ENCODE measurements at regions not wholly inside any gene's neighbourhood (a gene's known extent, or its start where the extent isn't known, plus 50 kb on each side); places are given as distances from the start of the nearest gene placed in this dataset.
"Not testable (repeated sequence)": the region's sequence is repeated elsewhere in the genome, so short reads cannot be mapped to it uniquely, and the experiment has no call there.

- Histone ChIP-seq H3K4me1 (ENCODE audit: control insufficient read depth, insufficient read depth, low read length) (peaks cover 23% of the 10 kb centered on the region), H3K27me3 (ENCODE audit: control insufficient read depth, insufficient read depth, low read length) (no peaks in the 10 kb centered on the region), H3K9me3 (replicated peaks; ENCODE audit: low read length) (peaks cover 13% of the 10 kb centered on the region), H3K9ac (ENCODE audit: low read depth, low read length) (no peak overlapping the region), H3K4me3 (ENCODE audit: low read length) (no peak overlapping the region), H3K36me3 (ENCODE audit: insufficient read depth, low read length) (no peaks in the 10 kb centered on the region), H3K4me2 (ENCODE audit: low read length) (peak overlapping the region; percentile 47)
Observed at GRCh38 chr1:98110674-98111073, 189.8 kb upstream of the DPYD start.

- not testable (repeated sequence) for H3K4me2 ChIP-seq (ENCODE audit: low read length); H3K27me3 ChIP-seq (ENCODE audit: control insufficient read depth, insufficient read depth, low read length); H3K36me3 ChIP-seq (ENCODE audit: insufficient read depth, low read length); H3K4me3 ChIP-seq (ENCODE audit: low read length); H3K9ac ChIP-seq (ENCODE audit: low read depth, low read length)
- Histone ChIP-seq H3K4me1 (ENCODE audit: control insufficient read depth, insufficient read depth, low read length) (peaks cover 28% of the 10 kb centered on the region), H3K9me3 (replicated peaks; ENCODE audit: low read length) (peaks cover 13% of the 10 kb centered on the region)
Observed at GRCh38 chr1:98108378-98108777, 187.5 kb upstream of the DPYD start.

- Histone ChIP-seq H3K9ac (ENCODE audit: low read depth, low read length) (no peak overlapping the region), H3K4me2 (ENCODE audit: low read length) (no peak overlapping the region), H3K27me3 (ENCODE audit: control insufficient read depth, insufficient read depth, low read length) (no peaks in the 10 kb centered on the region), H3K9me3 (replicated peaks; ENCODE audit: low read length) (peaks cover 13% of the 10 kb centered on the region), H3K4me1 (ENCODE audit: control insufficient read depth, insufficient read depth, low read length) (peaks cover 31% of the 10 kb centered on the region), H3K36me3 (ENCODE audit: insufficient read depth, low read length) (no peaks in the 10 kb centered on the region), H3K4me3 (ENCODE audit: low read length) (no peak overlapping the region)
Observed at GRCh38 chr1:98107256-98107655, 186.4 kb upstream of the DPYD start.

- peak overlapping the region; percentile 40 for H3K4me2 ChIP-seq (ENCODE audit: low read length)
- no peaks in the 10 kb centered on the region for H3K27me3 ChIP-seq (ENCODE audit: control insufficient read depth, insufficient read depth, low read length)
- H3K4me3 ChIP-seq (ENCODE audit: low read length): peak overlapping the region; percentile 19
- H3K9ac ChIP-seq (ENCODE audit: low read depth, low read length): no peak overlapping the region
- H3K36me3 ChIP-seq (ENCODE audit: insufficient read depth, low read length): no peaks in the 10 kb centered on the region
- peaks cover 13% of the 10 kb centered on the region for H3K9me3 ChIP-seq (replicated peaks; ENCODE audit: low read length)
- peaks cover 20% of the 10 kb centered on the region for H3K4me1 ChIP-seq (ENCODE audit: control insufficient read depth, insufficient read depth, low read length)
Observed at GRCh38 chr1:98104289-98104688, 183.5 kb upstream of the DPYD start.

- Histone ChIP-seq H3K4me1 (ENCODE audit: control insufficient read depth, insufficient read depth, low read length) (peaks cover 20% of the 10 kb centered on the region), H3K27me3 (ENCODE audit: control insufficient read depth, insufficient read depth, low read length) (no peaks in the 10 kb centered on the region), H3K9me3 (replicated peaks; ENCODE audit: low read length) (peaks cover 13% of the 10 kb centered on the region), H3K4me3 (ENCODE audit: low read length) (peak overlapping the region; percentile 19), H3K36me3 (ENCODE audit: insufficient read depth, low read length) (no peaks in the 10 kb centered on the region), H3K4me2 (ENCODE audit: low read length) (peak overlapping the region; percentile 40), H3K9ac (ENCODE audit: low read depth, low read length) (no peak overlapping the region)
Observed at GRCh38 chr1:98103617-98104285, 182.9 kb upstream of the DPYD start.

- Histone ChIP-seq H3K9ac (ENCODE audit: low read depth, low read length) (no peak overlapping the region), H3K36me3 (ENCODE audit: insufficient read depth, low read length) (no peaks in the 10 kb centered on the region), H3K9me3 (replicated peaks; ENCODE audit: low read length) (peaks cover 4% of the 10 kb centered on the region), H3K27me3 (ENCODE audit: control insufficient read depth, insufficient read depth, low read length) (no peaks in the 10 kb centered on the region), H3K4me3 (ENCODE audit: low read length) (no peak overlapping the region), H3K4me1 (ENCODE audit: control insufficient read depth, insufficient read depth, low read length) (peaks cover 20% of the 10 kb centered on the region), H3K4me2 (ENCODE audit: low read length) (peak overlapping the region; percentile 15)
Observed at GRCh38 chr1:98102345-98103030, 181.7 kb upstream of the DPYD start.

- no peak overlapping the region for H3K4me2 ChIP-seq (ENCODE audit: low read length)
- no peaks in the 10 kb centered on the region for H3K27me3 ChIP-seq (ENCODE audit: control insufficient read depth, insufficient read depth, low read length)
- H3K4me3 ChIP-seq (ENCODE audit: low read length): no peak overlapping the region
- no peak overlapping the region for H3K9ac ChIP-seq (ENCODE audit: low read depth, low read length)
- peaks cover 20% of the 10 kb centered on the region for H3K4me1 ChIP-seq (ENCODE audit: control insufficient read depth, insufficient read depth, low read length)
- H3K36me3 ChIP-seq (ENCODE audit: insufficient read depth, low read length): no peaks in the 10 kb centered on the region
- H3K9me3 ChIP-seq (replicated peaks; ENCODE audit: low read length): no peaks in the 10 kb centered on the region
Observed at GRCh38 chr1:98101364-98101763, 180.5 kb upstream of the DPYD start.

GRCh38 chr1:98099501-98099900, 178.7 kb upstream of the DPYD start:
- Histone ChIP-seq H3K4me3 (ENCODE audit: low read length) (no peak overlapping the region), H3K9ac (ENCODE audit: low read depth, low read length) (no peak overlapping the region), H3K9me3 (replicated peaks; ENCODE audit: low read length) (no peaks in the 10 kb centered on the region), H3K27me3 (ENCODE audit: control insufficient read depth, insufficient read depth, low read length) (no peaks in the 10 kb centered on the region), H3K4me1 (ENCODE audit: control insufficient read depth, insufficient read depth, low read length) (peaks cover 16% of the 10 kb centered on the region), H3K4me2 (ENCODE audit: low read length) (no peak overlapping the region), H3K36me3 (ENCODE audit: insufficient read depth, low read length) (no peaks in the 10 kb centered on the region)

- Histone ChIP-seq H3K36me3 (ENCODE audit: insufficient read depth, low read length) (no peaks in the 10 kb centered on the region), H3K9ac (ENCODE audit: low read depth, low read length) (no peak overlapping the region), H3K4me2 (ENCODE audit: low read length) (no peak overlapping the region), H3K27me3 (ENCODE audit: control insufficient read depth, insufficient read depth, low read length) (no peaks in the 10 kb centered on the region), H3K9me3 (replicated peaks; ENCODE audit: low read length) (no peaks in the 10 kb centered on the region), H3K4me1 (ENCODE audit: control insufficient read depth, insufficient read depth, low read length) (peaks cover 6% of the 10 kb centered on the region), H3K4me3 (ENCODE audit: low read length) (no peak overlapping the region)
Observed at GRCh38 chr1:98098473-98098872, 177.6 kb upstream of the DPYD start.

GRCh38 chr1:98090351-98090750, 169.5 kb upstream of the DPYD start:
- no peaks in the 10 kb centered on the region for H3K9me3 ChIP-seq (replicated peaks; ENCODE audit: low read length)
- H3K4me1 ChIP-seq (ENCODE audit: control insufficient read depth, insufficient read depth, low read length): peaks cover 27% of the 10 kb centered on the region
- no peaks in the 10 kb centered on the region for H3K27me3 ChIP-seq (ENCODE audit: control insufficient read depth, insufficient read depth, low read length)
- H3K4me3 ChIP-seq (ENCODE audit: low read length): no peak overlapping the region
- no peak overlapping the region for H3K4me2 ChIP-seq (ENCODE audit: low read length)
- no peak overlapping the region for H3K9ac ChIP-seq (ENCODE audit: low read depth, low read length)
- H3K36me3 ChIP-seq (ENCODE audit: insufficient read depth, low read length): no peaks in the 10 kb centered on the region

GRCh38 chr1:98088381-98088780, 167.5 kb upstream of the DPYD start:
- Histone ChIP-seq H3K9me3 (replicated peaks; ENCODE audit: low read length) (no peaks in the 10 kb centered on the region), H3K4me2 (ENCODE audit: low read length) (peak overlapping the region; percentile 12), H3K4me3 (ENCODE audit: low read length) (no peak overlapping the region), H3K36me3 (ENCODE audit: insufficient read depth, low read length) (no peaks in the 10 kb centered on the region), H3K4me1 (ENCODE audit: control insufficient read depth, insufficient read depth, low read length) (peaks cover 32% of the 10 kb centered on the region), H3K9ac (ENCODE audit: low read depth, low read length) (no peak overlapping the region), H3K27me3 (ENCODE audit: control insufficient read depth, insufficient read depth, low read length) (no peaks in the 10 kb centered on the region)
